Stimulated activated CD8-positive, alpha-beta memory T cell treated with anti-CD3 and anti-CD28 coated beads, Interleukin-4, amount 100 ng/mL, for 48 hours (primary cell): ENCODE measurements at regions not wholly inside any gene's neighbourhood (a gene's known extent, or its start where the extent isn't known, plus 50 kb on each side); places are given as distances from the start of the nearest gene placed in this dataset.
"Not testable (repeated sequence)": the region's sequence is repeated elsewhere in the genome, so short reads cannot be mapped to it uniquely, and the experiment has no call there.

Experiments used
- DNase-seq: peaks from one replicate; pipeline ENCODE4 v3.0.0-alpha.2; 2020

DNA sequence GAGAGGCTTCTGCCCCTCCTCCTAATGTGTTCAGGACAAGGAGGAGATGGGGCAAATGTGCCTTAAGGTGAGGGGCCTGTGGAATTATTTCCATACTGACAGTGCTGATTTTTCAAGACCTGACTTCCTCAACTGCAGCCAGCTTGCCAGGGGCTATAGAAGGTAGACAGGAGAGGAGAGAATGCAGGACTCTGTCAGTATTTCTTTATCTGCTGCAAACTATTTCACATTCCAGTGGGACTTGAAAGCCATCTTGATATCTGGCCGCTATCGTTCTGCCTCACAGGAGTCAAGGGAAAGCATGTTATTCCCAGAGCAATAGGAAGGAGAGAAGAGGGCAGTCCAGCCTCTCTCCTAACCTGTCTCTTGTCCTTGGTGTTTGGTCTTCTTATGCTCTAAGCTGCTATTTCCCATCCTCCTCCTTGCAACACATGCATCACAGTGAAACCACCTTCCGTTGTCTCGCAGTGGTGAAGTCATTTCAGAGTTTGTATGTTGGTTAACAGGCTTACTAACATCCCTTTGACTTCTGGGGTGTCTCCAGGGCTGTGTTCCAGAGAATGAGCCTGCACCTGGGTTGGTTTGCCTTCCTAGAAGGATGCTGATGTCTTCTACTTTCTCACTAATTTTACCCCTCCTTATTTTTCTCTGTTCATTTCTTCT lies 95.1 kb upstream of the MRPS22 start:
- DNase-seq, result no peak

DNA sequence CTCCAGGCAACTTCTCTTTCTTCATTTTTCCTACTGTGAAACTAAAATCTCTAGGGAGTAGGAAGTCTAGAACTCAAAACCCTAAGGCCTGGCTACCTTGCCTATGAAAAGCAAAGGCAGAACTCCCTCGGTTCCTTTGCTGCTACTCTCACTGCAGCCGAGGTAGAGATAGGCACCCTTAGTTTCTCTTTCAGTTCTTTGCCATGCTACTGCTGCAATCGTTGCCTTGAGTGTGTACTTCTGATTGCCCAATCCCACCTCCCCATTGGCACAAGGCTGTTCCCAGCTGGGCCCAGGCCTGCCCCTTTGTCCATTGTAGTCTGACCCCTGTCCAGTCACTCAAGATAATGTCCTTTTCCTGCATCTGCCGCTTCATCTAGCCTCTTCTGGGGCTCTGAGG lies 92.3 kb upstream of the MRPS22 start:
- DNase-seq, result no peak

DNA sequence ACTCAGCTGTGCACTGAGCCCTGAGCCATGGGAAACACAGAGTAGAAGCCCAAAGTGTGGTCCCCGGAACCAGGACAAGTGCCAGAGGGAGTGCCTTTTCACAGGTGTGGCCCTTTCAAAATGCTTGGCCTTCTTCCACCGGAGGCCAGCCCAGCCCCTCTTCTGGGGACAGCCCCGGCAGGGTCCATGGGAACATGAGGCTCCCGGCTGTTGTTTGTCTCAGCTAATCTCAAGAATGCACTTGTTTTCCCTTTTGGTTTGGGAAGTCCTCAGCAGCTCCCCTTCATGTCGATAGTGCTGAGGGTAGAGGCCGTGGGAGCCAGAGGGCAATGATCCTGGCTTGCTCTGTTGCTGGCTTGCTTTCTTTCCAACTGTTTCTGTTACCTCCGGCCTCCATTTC lies 91.1 kb upstream of the MRPS22 start:
- no peak for DNase-seq

DNA sequence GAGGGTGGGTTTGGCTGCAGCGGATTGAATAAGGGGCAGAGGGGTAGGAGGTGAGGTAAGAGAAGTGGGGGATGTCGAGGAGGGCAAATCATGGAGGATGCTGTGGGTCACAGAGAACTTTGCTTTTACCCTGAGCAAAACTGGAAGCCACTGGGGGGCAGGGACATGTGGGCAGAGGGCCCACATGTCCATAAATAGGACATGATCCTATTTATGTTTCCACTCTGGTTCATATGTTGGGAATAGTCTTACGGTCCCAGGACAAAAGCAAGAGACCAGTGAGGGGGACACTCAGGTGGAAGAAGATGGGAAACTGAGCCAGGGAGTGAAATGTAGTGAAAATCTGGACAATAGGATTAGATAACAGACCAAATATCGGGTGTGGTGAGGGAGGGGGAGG lies 85.5 kb upstream of the MRPS22 start:
- no peak for DNase-seq

DNA sequence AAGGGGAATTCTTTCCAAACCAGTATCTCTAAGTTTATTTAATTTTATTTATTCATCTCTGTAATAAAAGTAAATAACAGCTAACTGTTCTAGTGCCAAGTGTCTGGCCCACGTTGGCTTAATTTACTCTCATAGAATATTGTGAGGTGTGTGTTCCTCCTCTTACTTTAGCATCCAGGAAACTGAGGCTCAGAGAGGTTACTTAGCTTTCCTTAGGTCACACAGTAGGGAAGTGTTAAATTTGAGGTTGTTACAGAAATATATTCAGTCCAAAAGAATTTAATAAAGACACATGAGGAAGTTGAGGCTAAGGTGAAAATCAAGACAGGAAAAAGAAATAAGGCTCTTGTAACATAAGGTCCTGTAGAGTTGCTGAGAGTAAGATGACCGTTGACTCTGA lies 84.4 kb upstream of the MRPS22 start:
- DNase-seq, result no peak

DNA sequence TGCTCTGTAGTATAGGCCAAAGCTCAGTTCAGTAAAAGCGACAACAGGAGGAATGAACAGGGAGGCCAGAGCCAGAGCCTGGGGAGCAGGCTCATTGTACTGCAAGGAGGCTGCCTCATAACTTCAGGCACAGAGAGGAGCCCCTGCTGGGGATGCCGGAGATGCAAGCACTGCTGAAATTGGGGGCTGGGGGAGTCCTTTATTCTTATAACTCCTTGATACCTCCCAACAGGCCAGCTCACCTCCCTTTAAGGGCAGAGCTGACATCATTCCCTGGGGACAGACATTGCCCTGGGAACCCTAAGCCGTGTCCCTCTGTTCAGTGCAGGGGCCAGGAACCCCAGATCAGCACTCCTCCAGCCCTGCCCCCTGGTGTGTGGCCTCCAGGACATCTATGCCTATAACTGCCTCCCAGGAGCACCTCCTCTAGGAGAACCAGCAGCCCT lies 83.8 kb upstream of the MRPS22 start:
- DNase-seq, result no peak

DNA sequence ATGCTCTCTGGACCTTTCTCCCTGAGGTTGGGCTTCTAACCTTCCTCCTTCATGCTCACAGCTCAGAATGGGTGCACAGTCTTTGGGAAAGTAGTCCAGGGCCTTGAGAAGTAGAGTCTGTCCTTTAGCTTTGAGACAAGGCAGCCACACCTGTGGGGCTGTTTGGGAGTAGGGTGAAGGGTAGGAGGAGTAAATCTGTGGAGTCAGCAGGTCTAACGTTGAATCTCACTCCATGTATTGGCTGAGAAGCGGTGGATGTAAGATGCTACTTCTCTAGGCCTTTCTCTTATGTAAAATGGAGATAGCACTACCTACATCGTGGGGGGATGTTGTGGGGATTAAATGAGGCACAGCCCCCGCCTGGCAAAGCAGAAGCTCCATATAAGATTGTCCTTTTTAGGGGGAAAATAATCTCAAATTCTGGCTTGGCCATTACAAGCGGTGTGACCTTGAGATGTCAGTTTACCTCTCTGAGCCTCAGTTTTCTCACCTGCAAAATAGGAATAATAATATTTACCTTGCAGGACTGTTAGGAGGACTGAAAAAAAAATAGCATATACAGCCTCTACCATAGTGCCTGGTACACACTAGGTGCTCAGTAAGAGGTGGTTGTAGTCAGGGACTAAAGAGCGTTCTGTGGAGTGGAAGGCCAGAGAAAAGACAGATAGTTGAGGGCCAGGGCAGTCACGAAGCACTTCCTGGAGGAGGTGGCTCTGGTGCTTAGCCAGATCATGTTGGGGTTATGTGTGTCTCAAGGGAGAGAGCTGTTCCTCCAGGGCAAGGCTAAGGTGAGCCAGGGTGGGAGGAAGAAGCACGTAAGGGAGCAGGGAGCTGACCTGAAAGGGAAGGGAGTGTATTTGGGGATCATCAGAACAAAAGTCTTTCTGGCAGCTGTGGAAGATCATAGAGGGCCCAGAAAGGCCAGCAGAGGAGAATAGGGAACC lies 82.8 kb upstream of the MRPS22 start:
- no peak for DNase-seq

DNA sequence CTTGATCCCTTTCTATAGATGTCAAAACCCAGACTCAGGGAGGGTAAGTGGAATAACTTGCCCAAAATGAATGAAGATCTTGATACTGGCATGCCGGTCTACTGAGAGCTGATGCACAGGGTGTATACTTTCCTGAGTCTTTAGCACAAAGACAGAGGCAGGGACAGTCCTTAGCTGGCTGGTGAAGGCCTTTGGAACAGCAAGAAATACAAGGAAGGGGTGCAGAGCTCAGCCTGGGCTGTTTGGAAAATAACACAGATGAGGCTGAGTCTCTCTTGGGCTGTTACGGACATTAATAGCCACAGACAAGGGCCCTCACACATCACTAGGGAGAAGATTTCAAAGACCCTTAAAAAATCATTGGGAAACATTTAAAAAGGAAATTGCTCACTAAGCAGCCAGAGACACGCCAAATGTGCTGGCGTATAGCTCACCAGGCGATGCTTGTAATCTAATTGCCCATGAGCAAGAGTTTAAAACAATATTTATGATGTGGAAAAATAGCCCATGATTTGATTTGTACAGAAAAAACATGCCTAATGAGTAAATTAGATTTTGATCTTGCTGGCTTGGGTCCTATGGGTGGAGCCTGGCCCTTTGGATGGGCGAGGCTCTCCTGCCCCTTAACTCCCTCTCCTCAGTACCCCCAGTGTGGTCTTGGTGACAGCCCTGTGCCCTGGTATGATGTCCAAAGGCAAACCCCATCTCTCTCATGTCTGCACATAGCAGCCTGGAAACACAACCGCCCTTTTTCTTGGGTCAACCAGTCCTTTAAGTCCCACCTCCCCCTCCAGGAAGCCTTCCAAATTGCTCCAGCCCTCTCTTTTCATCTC lies 81.8 kb upstream of the MRPS22 start:
- no peak for DNase-seq

DNA sequence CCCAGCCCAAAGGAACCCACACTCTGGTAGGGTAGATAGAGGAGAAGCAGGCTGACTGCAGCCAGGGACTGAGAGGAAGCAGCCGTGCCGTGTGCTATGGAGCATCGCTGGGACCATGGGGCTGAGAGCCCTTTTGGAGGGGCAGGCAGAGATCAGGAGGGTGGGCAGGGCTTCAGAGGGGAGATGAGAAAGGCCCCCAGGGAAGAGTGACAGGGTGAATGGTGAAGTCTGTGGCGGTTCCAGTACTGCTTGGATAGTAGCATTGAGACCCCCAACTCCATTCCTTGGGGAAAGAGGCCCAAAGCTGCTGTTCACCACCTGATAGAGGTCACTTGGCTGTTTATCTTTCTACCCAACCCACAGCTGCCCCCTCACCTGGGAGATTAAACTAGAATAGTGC lies 80.0 kb upstream of the MRPS22 start:
- DNase-seq, result no peak

DNA sequence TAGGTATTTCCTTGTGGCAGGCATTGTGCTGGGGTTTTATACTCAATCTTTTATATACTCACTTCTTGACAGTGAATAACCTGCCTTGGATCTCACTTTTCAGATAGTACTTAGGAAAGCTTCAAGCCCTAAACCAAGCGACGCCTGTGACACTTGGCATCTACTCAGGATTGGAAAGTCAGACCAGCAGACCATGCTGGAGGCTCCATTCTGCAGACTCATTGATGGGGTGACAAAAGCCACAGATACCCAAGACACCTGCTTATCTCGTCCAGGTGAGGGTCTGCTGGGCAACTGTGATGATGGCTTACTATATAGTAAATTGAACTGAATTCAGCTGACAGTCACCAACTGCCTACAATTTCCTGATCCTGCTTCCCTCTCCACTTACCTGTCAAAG lies 79.4 kb upstream of the MRPS22 start:
- DNase-seq, result no peak

DNA sequence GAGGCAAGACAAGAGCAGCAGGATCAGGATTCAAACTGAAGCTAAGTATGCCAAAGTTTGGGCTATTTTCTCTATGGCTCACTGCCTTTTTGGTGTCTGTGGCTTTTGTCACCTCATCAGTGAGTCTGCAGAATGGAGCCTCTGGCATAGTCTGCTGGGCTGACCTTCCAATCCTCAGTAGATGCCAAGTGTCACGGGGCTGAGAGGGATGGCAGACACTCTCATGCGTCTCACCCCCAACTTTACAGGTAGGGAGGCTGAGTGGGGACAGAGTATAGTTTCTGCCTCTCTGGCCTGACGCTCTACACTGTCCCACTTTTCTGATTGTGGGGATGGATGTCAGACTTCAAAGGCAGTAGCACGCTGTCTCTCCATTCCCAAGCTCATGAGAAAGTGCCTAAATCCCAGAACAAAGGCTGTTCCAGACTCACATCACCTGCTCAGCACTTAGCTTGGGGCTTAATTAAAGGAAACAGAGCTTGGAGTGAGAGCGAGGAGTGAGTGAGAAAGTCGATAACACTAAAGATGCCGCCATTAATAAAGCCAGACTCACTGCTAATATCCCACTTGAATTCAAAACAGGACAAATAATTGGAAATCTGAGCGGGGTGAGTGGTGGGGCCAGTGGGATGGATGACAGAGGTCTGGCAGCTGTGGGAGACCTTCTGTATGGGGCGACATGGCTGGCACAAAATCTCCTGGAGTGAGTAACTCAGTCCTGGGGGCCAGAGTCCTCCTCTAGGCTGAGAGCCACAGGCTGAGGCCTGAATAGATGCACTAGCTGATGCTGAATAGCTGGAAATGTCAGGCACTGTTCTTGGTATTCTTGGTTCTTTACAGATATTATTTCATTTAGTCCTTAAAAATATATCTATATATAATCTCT lies 78.4 kb upstream of the MRPS22 start:
- no peak for DNase-seq

DNA sequence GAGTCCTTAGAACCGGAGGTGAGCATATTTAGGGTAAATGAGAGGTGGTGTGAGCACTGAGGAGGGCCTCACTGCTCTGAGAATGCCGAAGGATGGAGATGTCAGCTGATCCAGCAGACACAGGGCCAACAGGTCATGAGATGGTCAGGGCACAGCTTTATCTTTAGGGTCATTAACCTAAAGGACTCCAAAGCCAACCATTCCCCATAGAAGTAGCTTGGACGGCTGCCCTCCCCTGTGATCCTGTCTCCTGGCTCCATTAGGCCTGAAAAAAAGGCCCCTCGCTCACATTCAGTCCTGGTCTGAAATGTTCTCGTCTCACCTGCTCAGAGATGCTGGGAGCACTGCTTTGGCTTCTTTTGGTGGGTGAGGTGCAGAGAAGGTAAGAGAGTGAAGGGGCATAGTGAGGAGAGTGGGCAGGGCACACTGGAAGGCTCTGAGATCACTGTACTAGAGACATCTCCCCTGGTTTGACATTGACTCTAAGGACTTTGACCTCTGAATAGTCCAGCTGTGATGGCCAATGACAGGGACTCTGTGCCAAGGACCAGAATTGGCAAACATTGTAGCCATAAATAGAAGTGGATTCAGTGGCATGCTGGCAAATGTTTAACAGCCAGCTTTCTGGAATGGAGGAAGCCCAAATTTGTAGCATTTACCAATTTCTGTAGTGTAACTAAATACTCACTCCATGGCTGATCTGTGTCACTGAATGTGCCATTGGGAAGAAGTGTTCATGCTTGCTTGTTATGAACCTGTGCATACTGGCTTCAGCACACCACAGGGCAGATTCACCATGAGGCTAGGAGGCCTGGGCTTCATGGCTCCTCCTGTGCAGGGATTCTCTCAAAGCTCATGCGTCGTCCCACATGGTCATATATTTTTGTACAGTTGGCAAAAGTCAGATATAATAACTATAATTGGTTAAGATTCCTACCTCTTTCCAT lies 76.2 kb upstream of the MRPS22 start:
- no peak for DNase-seq

DNA sequence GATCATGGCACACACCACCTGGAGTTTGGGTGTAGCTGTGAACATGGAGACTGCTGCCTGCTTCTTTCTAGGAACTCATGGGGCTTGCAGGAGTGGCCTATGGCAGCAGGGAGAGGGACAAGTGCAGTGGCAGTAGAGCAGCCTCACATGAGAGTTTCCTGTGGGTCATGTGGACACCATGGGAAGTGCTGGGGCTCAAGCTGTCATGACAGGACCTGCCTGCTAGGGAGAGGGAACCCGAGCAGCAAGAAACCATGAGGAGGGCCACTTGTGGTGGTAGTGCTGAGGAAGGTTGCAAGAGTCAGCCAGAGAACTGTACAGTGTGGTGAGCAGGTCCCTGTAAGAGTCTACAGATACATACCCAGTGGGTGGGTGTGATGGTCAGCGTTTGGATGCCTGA lies 73.8 kb upstream of the MRPS22 start:
- no peak for DNase-seq

DNA sequence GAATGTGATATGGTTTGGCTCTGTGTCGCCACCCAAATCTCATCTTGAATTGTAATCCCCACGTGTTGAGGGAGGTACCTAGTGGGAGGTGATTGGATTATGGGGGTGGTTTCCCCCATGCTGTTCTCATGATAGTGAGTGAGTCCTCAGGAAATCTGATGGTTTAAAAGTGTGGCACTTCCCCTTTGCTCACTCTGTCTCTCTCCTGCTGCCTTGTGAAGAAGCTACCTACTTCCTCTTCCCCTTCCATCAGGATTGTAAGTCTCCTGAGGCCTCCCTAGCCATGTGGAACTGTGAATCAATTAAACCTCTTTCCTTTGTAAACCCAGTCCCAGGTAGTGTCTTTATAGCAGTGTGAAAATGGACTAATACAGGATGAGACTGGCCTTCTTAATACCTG lies 73.2 kb upstream of the MRPS22 start:
- DNase-seq, result not testable (repeated sequence)

DNA sequence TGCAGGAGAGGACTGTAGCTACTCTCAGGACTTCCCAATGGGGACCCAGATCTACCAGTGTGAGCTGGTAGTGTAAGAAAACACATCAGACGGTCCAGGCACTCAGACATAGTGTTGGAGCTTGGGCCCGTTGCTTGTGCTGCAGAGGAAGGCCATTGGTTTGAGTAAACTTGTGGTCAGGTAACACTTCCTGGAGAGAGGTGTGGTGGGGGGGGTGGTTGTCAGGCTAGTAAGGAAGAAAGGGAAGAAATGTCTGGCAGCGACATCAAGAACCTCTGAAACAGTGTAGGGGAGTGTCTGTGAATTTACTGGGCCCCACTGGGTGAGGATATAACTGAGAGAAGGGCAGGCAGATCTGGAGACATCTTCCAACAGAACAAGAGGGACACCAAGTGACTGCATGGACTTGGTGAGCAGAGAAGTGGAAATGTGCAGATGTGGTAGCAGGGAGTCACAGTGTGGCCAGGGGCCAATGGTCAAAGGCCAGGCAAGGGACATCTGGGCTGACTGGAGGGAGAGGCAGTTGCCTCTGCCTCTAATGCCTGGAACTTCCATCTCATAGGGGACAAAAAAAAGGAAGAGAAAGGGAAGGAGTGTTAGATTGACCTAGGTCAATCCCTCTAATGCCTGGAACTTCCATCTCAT lies 63.7 kb upstream of the MRPS22 start:
- no peak for DNase-seq

DNA sequence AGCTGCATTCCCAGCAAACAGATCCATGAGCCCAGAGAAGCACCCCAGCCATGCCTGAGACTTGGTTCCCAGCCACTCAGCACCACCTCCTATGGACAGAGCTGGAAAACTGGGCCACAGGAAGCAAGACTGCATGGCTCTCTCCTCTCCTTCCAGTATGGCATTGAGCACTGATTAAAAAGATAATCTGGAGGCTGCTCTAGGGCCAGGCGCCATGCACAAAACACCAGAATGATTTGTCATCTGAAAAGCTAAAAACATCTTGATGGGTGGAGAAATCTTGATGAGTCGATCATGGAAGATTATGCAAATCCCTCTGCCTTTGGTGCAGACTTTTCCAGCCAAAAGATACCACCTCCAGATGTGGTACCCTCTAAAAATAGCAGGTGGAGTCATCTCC lies 62.7 kb upstream of the MRPS22 start:
- DNase-seq, result no peak

DNA sequence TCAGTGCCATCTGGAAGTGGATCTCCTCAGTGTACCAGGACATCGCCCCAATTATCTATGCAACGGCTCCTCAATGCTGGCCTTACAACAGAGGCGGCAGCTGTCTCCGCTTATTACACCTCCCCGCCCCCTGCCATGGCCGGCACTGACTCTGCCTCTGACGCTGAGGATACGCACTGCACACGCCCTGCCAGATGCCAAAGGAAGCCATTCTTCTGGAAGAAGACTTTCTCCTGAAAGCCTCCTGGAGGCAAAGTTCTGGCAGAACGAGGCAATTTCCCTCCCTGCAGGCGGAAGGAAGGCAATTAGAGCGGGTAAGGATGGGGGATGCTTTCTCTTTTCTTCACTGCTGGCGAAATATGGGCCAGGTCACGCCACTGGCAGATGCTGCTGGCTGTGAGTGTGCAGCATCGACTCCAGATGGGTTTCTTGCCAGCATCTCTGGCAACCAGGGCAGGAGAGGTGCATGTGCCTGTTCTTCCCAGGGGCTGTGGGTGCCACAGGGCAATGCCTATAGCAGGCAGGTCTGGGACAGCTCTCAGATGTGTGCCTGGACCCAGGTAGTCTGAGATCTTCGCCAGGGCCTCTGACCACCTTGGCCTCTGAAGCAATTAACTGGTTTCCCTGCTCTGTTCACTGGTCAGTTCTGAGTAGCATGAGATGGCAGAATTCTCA lies 62.2 kb upstream of the MRPS22 start:
- no peak for DNase-seq

DNA sequence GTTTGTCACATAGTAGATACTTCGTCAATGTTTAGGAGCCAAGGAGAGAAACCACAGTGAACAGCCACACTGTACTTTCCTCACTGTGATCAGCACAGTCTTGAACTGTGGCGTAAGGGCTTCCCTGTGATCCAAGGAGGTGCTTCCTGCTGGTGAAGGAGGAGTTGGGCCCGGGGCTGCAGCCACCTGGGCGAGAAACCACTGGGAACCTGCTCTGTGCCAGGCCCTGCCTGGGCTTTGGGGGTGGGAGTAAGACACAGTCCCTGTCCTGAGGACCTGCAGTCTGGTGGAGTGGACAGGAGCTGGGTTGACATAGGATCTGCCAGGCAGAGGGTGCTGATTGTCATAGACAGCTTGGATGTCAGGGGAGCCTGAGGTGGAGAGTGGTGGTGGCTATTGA lies 60.5 kb upstream of the MRPS22 start:
- no peak for DNase-seq

DNA sequence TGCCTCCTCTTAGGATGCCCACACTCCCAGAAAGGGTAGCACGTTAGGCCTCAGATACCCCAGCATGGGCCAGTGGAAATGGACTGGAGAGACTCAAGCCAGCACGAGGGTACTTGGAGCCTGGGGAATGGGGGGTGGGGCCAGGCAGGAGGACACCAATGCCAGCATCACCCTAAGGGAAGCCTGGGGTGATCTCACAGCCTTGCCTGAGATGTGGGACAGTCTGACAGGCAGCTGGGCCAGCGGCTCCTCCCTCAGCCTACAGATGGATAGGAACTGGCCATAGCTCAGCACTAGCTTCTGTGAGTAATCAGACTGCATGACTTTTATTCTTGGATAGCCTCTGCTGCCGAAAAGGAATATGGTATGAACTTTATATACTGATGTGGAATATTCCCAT lies 59.6 kb upstream of the MRPS22 start:
- DNase-seq, result no peak

DNA sequence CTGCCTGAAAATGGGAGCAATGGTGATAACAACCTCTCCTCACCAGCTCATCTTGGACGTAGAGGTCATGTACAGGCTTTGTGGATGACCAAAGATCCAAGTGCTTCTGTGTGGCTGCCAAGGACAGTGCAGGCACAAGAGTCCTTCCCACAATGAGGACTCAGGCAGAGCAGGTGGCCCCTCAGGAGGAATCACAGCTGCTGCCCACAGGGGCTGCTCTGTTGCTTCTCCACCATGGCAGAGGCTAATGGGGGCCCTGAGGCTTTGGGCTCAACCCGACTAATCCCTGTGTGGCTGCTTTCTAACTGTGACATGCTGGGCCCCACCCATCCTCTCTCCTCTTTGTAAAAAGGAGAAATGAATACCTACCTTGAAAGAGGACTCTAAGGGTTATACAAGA lies 58.1 kb upstream of the MRPS22 start:
- DNase-seq, result no peak
